IPS DF 6.9 (cell line): ENCODE measurements at regions not wholly inside any gene's neighbourhood (a gene's known extent, or its start where the extent isn't known, plus 50 kb on each side); places are given as distances from the start of the nearest gene placed in this dataset.

Source experiments
- DNase-seq: peaks from one replicate; pipeline ENCODE4 v3.0.0-alpha.2; 2013; ENCODE audit warnings: low read depth, low spot score
- H3K27ac ChIP-seq: one replicate; pipeline ENCODE4 v1.5.1; 2013; ENCODE audit warnings: low read length, control low read depth
- H3K27me3 ChIP-seq: 2 replicates; pipeline ENCODE4 v1.6.1; 2013; ENCODE audit warnings: mild to moderate bottlenecking, low read length; ENCODE audit not compliant: control insufficient read depth, insufficient read depth
- H3K36me3 ChIP-seq: 2 replicates; pipeline ENCODE4 v1.6.1; 2013; ENCODE audit warnings: low read length; ENCODE audit not compliant: control insufficient read depth, insufficient read depth
- H3K4me1 ChIP-seq: 2 replicates; pipeline ENCODE4 v1.6.1; 2013; ENCODE audit warnings: low read length; ENCODE audit not compliant: control insufficient read depth, insufficient read depth
- H3K4me3 ChIP-seq: 2 replicates; pipeline ENCODE4 v1.5.1; 2013; ENCODE audit warnings: mild to moderate bottlenecking, low read length
- H3K9me3 ChIP-seq: 2 replicates; pipeline ENCODE4 v1.6.1; 2013; ENCODE audit warnings: low read length, inconsistent platforms; ENCODE audit not compliant: control insufficient read depth, insufficient read depth
- WGBS: extraction: QIAGEN DNeasy Blood & Tissue Kit; methylation state at CpG from one replicate; pipeline ENCODE4 v1.1.7; 2013; ENCODE audit warnings: mixed read lengths, missing lambda C conversion rate; ENCODE audit not compliant: insufficient read length, insufficient coverage; 5-methylcytosine and 5-hydroxymethylcytosine counted together

DNA sequence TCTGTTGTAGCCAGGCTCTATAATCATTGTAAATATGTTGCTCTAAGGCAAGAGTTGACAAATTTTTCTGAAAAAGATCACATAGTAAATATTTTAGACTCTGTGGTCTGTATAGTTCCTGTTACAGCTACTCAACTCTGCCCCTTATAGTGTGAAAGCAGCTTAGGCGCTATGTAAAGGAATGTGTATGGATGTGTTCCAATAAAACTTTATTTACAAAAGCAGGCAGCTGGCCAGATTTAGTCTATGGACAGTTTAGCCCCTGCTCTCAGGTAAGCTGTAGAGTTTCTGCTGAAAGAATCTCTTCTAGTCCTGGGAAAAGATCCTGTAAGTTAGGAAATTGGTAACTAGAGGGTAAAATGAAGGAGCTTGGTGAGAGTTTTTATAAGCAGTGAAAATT is 133.1 kb downstream of the SALL1 start:
- H3K4me3 ChIP-seq, result no peak overlapping the region
- no peaks in the 10 kb centered on the region for H3K4me1 ChIP-seq
- DNase-seq, result no peak
- WGBS, result no CpG with 5 or more reads among the region's 1 CpG
- H3K9me3 ChIP-seq, result no peaks in the 10 kb centered on the region
- no peak overlapping the region for H3K27ac ChIP-seq
- H3K27me3 ChIP-seq, result no peaks in the 10 kb centered on the region
- no peaks in the 10 kb centered on the region for H3K36me3 ChIP-seq

DNA sequence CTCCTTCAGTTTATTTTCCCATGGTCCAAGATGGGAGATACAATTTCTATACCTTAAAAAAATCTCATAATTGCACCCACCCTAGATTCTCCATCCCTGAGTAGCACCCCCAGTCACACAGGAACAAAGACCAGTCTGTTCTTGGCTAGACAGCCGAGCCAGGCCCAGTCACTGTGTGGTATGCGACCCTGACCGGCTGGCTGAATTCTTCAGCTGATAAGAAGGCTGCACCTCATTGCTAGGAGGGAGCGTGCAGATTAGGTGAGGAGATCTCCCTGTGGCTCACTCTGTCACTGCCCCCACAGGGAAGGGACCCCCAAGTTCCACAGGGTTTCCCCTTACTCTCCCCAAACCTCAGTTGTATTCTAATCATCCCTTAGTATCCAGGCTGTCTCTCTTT is 138.7 kb downstream of the SALL1 start:
- Histone ChIP-seq H3K9me3 (no peaks in the 10 kb centered on the region; the same call in 1 of the 2 replicates), H3K36me3 (no peaks in the 10 kb centered on the region), H3K27ac (no peak overlapping the region), H3K4me1 (no peaks in the 10 kb centered on the region), H3K4me3 (no peak overlapping the region), H3K27me3 (no peaks in the 10 kb centered on the region)
- DNase-seq, result no peak
- no CpG with 5 or more reads among the region's 4 CpGs for WGBS

DNA sequence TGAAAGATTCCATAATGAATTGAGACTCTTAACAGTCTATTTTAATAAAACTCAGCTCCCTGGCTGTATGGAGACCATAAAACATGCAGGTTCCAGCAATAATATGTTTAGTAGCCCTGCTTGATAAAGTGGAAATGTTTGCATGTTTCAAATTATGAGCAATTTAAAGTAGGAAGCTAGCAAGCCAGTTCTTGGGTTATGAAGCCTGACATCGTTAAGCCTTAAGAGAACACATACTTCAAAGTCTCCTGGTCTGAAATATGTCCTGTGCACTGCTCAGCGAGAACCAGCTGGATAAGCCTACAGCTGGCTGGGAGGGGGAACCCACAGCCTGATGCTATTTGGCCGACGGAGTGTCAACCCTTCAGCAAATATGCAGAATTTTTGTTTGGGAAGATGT is 140.3 kb downstream of the SALL1 start:
- WGBS, result no CpG with 5 or more reads among the region's 4 CpGs
- Histone ChIP-seq H3K27ac (no peak overlapping the region), H3K27me3 (no peaks in the 10 kb centered on the region), H3K4me1 (no peaks in the 10 kb centered on the region), H3K36me3 (no peaks in the 10 kb centered on the region), H3K9me3 (no peaks in the 10 kb centered on the region; the same call in 1 of the 2 replicates), H3K4me3 (no peak overlapping the region)
- DNase-seq, result no peak

DNA sequence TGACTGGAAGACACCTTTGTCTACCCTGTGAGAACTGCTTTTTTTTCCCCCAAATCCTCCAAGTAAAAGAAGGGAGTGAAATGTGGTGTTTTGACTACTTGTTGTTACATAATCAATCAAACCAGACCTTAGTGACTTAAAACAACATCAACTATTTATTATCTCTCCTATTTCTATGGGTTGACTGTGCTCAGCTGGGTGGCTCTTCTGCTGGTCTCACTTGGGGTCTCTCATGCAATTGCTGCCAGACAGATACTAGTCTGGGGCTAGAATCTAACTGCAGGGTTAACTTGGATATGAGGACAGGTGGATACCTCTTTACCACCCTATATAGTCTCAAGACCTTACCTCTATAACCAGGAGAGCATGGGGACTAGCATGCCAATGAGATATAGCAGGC is 141.3 kb downstream of the SALL1 start:
- Histone ChIP-seq H3K27ac (no peak overlapping the region), H3K36me3 (no peaks in the 10 kb centered on the region), H3K4me1 (no peaks in the 10 kb centered on the region), H3K9me3 (no peaks in the 10 kb centered on the region; the same call in 1 of the 2 replicates), H3K27me3 (no peaks in the 10 kb centered on the region), H3K4me3 (no peak overlapping the region)
- no peak for DNase-seq

DNA sequence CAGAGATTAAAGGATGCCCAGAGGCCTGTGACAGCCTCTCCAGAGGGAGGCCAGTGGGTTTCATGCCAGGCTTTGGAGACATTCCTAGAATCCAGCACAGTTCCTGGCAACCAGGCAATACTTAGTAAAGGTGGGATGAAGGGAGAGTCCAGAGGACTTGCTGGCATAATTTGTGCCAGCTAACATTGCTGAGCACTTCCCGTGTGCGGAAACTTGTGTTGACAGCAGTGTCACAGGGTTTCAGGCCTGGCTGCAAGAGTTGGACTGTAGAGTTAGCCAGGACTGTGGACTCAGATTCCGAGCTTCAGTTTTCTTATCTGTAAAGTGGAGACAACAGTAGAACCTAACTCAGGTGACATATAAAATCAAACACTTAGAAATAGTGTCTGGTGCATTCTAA is 141.7 kb downstream of the SALL1 start:
- DNase-seq, result no peak
- no CpG with 5 or more reads among the region's 3 CpGs for whole genome bisulfite sequencing
- H3K9me3 ChIP-seq, result no peaks in the 10 kb centered on the region; the same call in 1 of the 2 replicates

DNA sequence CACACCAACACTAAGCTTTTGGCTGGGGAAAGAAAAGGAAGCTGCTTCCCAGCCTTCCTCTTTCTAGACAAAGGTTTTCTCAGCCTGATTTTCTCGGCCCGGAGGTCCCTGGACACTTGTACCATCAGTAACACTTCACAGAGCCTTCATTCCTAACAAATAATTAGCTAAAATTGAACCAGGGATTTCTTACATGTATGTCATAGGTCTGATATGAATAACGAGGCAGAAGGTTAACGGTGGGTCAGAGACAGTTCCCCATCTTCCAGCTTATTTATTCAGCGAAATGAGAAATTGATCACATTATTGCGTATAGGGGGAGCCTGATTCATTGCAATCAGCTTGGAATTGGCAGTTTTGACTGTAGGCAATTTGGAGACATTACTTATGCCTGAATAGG is 142.5 kb downstream of the SALL1 start:
- Histone ChIP-seq H3K27ac (no peak overlapping the region), H3K4me3 (no peak overlapping the region), H3K36me3 (no peaks in the 10 kb centered on the region), H3K9me3 (no peaks in the 10 kb centered on the region; the same call in 1 of the 2 replicates), H3K4me1 (no peaks in the 10 kb centered on the region; the same call in 1 of the 2 replicates), H3K27me3 (no peaks in the 10 kb centered on the region)
- no CpG with 5 or more reads among the region's 6 CpGs for WGBS
- no peak for DNase-seq

More for the DNA sequence above, 141.7 kb downstream of the SALL1 start:
- Histone ChIP-seq H3K27ac (no peak overlapping the region), H3K4me1 (no peaks in the 10 kb centered on the region; the same call in 1 of the 2 replicates), H3K4me3 (no peak overlapping the region), H3K36me3 (no peaks in the 10 kb centered on the region), H3K27me3 (no peaks in the 10 kb centered on the region)

DNA sequence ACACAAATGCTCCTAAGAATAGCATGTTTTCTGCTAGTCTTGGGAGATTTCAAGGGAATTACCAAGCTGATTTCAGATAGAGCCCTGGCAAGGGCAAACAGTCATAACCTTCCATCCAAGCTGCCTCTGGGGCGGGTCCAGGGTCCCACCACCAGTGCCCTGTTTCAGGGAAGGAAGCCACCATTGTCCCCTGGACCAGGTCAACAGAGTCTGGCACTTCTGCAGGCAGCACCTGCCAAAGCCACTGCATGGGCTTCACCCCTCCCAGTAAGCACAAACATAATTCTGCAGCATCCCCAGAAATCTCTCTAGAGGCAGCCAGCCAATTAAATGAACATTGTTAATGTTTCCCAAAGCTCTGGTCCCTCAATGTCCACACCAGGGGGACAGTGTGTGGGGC is 143.0 kb downstream of the SALL1 start:
- H3K4me1 ChIP-seq, result no peaks in the 10 kb centered on the region; the same call in 1 of the 2 replicates
- H3K4me3 ChIP-seq, result no peak overlapping the region
- no peaks in the 10 kb centered on the region for H3K36me3 ChIP-seq
- H3K9me3 ChIP-seq, result no peaks in the 10 kb centered on the region; the same call in 1 of the 2 replicates
- no peak for DNase-seq
- no peaks in the 10 kb centered on the region for H3K27me3 ChIP-seq
- H3K27ac ChIP-seq, result no peak overlapping the region
- WGBS, result no CpG with 5 or more reads among the region's 1 CpG

DNA sequence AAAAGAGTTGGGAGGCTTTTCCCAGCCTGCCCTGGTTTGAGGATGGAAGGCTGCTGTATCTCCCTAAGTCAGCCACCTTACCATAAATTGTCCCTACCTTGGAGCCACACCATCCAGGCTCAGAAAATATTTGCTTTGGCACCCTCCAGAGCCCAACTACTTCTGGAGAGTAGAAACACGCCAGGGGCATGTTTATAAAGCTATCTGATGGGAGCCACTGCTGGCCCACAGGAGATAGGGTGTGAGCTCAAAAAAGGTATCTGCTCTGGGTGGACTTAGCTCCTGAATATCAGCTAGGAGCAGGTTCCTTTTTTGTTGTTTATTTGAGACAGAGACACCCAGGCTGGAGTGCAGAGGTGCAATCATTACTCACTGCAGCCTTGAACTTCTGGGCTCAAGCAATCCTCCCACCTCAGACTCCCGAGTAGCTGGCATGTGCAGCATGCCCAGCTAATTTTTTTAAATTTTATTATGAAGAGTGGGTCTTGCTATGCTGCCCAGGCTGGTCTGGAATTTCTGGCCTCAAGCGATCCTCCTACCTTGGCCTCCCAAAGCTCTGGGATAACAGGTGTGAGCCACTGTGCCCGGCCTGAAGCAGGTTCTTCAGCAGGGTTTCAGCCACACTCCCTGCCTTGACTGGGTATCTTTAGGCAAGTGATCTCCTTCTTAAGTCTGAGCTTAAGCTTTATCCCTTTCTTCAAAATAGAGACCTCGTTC is 147.1 kb downstream of the SALL1 start:
- H3K27me3 ChIP-seq, result no peaks in the 10 kb centered on the region
- H3K4me3 ChIP-seq, result no peak overlapping the region
- no peak for DNase-seq
- WGBS, result no CpG with 5 or more reads among the region's 5 CpGs
- no peaks in the 10 kb centered on the region for H3K36me3 ChIP-seq
- H3K27ac ChIP-seq, result no peak overlapping the region
- H3K4me1 ChIP-seq, result no peaks in the 10 kb centered on the region; the same call in 1 of the 2 replicates
- no peaks in the 10 kb centered on the region for H3K9me3 ChIP-seq

DNA sequence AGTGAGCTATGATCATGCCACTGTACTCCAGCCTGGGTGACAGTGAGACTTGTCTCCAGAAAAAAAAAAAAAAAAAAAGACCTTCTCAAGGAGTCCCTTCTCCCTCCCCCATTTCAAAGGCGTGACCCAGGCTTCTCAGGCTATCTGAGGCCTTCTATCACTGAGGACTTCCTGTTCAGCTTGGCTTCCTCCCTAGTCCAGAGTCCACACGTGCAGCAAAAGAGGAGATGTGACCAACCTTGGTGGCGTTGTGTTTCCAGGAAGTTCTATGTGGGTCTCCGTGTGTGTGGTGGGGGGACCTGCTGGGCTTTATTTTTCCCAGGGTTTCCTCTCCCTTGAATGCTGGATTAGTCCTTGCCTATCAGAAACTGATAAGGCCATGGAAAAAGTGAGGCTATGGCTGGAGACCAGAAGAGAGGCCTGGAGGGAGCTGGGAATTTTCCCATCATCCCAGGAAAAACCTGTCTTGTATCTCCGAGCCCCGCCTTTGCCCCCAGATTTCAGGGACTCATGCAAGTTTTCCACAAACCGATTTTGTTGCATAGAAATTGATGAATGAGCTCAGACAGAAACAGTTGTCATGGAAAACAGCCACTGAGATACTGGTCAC is 148.1 kb downstream of the SALL1 start:
- no peaks in the 10 kb centered on the region for H3K27me3 ChIP-seq
- no peak overlapping the region for H3K27ac ChIP-seq

DNA sequence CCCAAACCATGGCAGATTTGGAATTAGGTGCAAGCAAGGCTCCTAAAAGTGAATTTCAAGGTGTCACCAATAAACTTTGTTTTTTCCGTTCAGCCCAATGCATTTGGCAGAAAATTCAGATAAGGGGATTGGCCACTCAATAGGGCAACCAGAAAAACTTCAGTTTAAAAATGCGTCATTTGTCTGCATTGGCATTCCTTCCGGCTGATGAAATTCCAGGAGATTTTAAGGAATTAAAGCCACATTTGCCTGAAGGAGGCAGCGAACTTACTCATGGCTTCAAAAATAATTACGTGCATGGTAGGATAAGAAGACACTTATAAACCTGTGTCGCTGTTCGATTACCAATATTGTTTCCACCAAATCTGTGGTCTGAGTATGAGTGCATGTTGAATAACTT is 151.9 kb downstream of the SALL1 start:
- DNase-seq, result no peak
- no peaks in the 10 kb centered on the region for H3K4me1 ChIP-seq
- WGBS, result no CpG with 5 or more reads among the region's 7 CpGs
- no peaks in the 10 kb centered on the region for H3K27me3 ChIP-seq
- H3K4me3 ChIP-seq, result no peak overlapping the region
- no peaks in the 10 kb centered on the region for H3K36me3 ChIP-seq
- H3K9me3 ChIP-seq, result no peaks in the 10 kb centered on the region
- no peak overlapping the region for H3K27ac ChIP-seq

More for the DNA sequence above, 148.1 kb downstream of the SALL1 start:
- no peaks in the 10 kb centered on the region for H3K9me3 ChIP-seq
- no CpG with 5 or more reads among the region's 7 CpGs for WGBS
- DNase-seq, result no peak
- H3K4me1 ChIP-seq, result no peaks in the 10 kb centered on the region; the same call in 1 of the 2 replicates
- H3K4me3 ChIP-seq, result no peak overlapping the region
- no peaks in the 10 kb centered on the region for H3K36me3 ChIP-seq

DNA sequence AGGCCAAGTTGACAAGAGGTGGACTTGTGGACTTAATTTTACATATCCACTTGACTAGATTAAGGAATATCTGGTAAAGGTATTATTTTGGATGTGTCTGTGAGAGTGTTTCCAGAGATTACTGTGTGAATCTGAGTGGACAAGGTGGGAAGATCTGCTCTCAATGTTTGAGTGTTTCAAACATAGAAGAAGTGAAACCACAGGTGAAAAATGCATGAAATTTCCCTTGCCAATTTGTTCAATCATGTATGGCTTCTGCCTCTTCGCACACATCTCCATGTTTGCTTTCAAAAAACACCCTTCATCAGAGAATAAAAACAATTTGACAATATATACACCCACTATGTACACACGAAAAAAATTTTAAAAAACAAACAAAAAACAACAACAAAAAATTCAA is 152.7 kb downstream of the SALL1 start:
- H3K4me3 ChIP-seq, result no peak overlapping the region
- no peaks in the 10 kb centered on the region for H3K36me3 ChIP-seq
- no peaks in the 10 kb centered on the region for H3K27me3 ChIP-seq
- H3K9me3 ChIP-seq, result no peaks in the 10 kb centered on the region
- no peak for DNase-seq
- H3K27ac ChIP-seq, result no peak overlapping the region
- no peaks in the 10 kb centered on the region for H3K4me1 ChIP-seq
- WGBS, result 100% methylated on average over 1 of the region's 2 CpGs
